WTC11 (cell line): ENCODE measurements at regions not wholly inside any gene's neighbourhood (a gene's known extent, or its start where the extent isn't known, plus 50 kb on each side); places are given as distances from the start of the nearest gene placed in this dataset.
"Not testable (repeated sequence)": the region's sequence is repeated elsewhere in the genome, so short reads cannot be mapped to it uniquely, and the experiment has no call there.

Experiments used
- ATAC-seq: fragments of 200-7000 bp; cut with Tn5 transposase; 2 replicates; pipeline ENCODE4 v1.10.0; 2021; ENCODE audit warnings: mild to moderate bottlenecking, moderate library complexity
- CTCF ChIA-PET: fragments of 300-600 bp; sonication (Branson Sonifier 250); formaldehyde crosslinking; loops from one replicate; lab custom pipeline; 2021; ENCODE audit warnings: antibody characterized with exemption; lab: Charles Lee
- POLR2A ChIA-PET: fragments of 350-600 bp; sonication (Branson Sonifier 250); formaldehyde crosslinking; loops from one replicate; lab custom pipeline; 2021; ENCODE audit warnings: antibody characterized with exemption; lab: Charles Lee
- DNase-seq: peaks from one replicate; pipeline ENCODE4 v3.0.0; 2021; ENCODE audit warnings: low spot score
- H3K27ac Mint-ChIP-seq: 2 replicates; pipeline ENCODE4 v1.8.0; 2021; ENCODE audit warnings: mixed read lengths
- H3K27me3 Mint-ChIP-seq: 2 replicates; pipeline ENCODE4 v1.8.0; 2021; ENCODE audit warnings: low read depth, mild to moderate bottlenecking, moderate library complexity, mixed read lengths
- H3K36me3 Mint-ChIP-seq: 2 replicates; pipeline ENCODE4 v1.8.0; 2021; ENCODE audit warnings: mixed read lengths
- H3K4me1 Mint-ChIP-seq: 2 replicates; pipeline ENCODE4 v1.8.0; 2022; ENCODE audit warnings: mixed read lengths
- H3K4me3 Mint-ChIP-seq: 2 replicates; pipeline ENCODE4 v1.8.0; 2021; ENCODE audit warnings: mild to moderate bottlenecking, moderate library complexity, mixed read lengths
- H3K9me3 Mint-ChIP-seq: 2 replicates; pipeline ENCODE4 v1.8.0; 2021; ENCODE audit warnings: mixed read lengths
- CREB1 ChIP-seq: sonication (generic); formaldehyde crosslinking; IDR thresholded peaks from 2 replicates; pipeline ENCODE4 v1.8.0; 2023; ENCODE audit warnings: mild to moderate bottlenecking, missing genetic modification reagents
- GRHL2 ChIP-seq: fragments of 250-450 bp; sonication (Bioruptor Pico); IDR thresholded peaks from 2 replicates; pipeline ENCODE4 v1.8.0; 2022; ENCODE audit warnings: mild to moderate bottlenecking, moderate library complexity; ENCODE audit not compliant: insufficient replicate concordance, severe bottlenecking
- HMGA2 ChIP-seq: fragments of 250-450 bp; sonication (Bioruptor Pico); IDR thresholded peaks from 2 replicates; pipeline ENCODE4 v1.4.0; 2021; ENCODE audit warnings: mild to moderate bottlenecking, moderate library complexity
- MXD4 ChIP-seq: fragments of 250-450 bp; sonication (Bioruptor Pico); IDR thresholded peaks from 2 replicates; pipeline ENCODE4 v1.8.0; 2021; ENCODE audit warnings: mild to moderate bottlenecking, moderate library complexity, borderline replicate concordance
- MYBL2 ChIP-seq: sonication (generic); formaldehyde crosslinking; IDR thresholded peaks from 2 replicates; pipeline ENCODE4 v1.8.1; 2023; ENCODE audit warnings: mild to moderate bottlenecking, moderate library complexity, missing genetic modification reagents
- RORB ChIP-seq: fragments of 250-450 bp; sonication (Bioruptor Pico); IDR thresholded peaks from 2 replicates; pipeline ENCODE4 v1.9.0; 2021; ENCODE audit warnings: mild to moderate bottlenecking
- ZNF138 ChIP-seq: sonication (generic); formaldehyde crosslinking; conservative IDR thresholded peaks from 2 replicates; pipeline ENCODE4 v1.8.1; 2022; ENCODE audit warnings: mild to moderate bottlenecking, moderate library complexity, missing genetic modification reagents
- ZNF416 ChIP-seq: fragments of 250-450 bp; sonication (Bioruptor Pico); IDR thresholded peaks from 2 replicates; pipeline ENCODE4 v1.9.0; 2021; ENCODE audit warnings: mild to moderate bottlenecking, inconsistent platforms
- TF ChIP-seq, protein P1 (sequence below): fragments of 250-450 bp; sonication (Bioruptor Pico); IDR thresholded peaks from 2 replicates; pipeline ENCODE4 v1.9.0; 2021; ENCODE audit warnings: mild to moderate bottlenecking
- TF ChIP-seq, protein P2 (sequence below): sonication (generic); formaldehyde crosslinking; IDR thresholded peaks from 2 replicates; pipeline ENCODE4 v1.8.0; 2022; ENCODE audit warnings: mild to moderate bottlenecking, missing genetic modification reagents
- TF ChIP-seq, protein P3 (sequence below): fragments of 250-450 bp; sonication (Bioruptor Pico); IDR thresholded peaks from 2 replicates; pipeline ENCODE4 v1.9.0; 2021; ENCODE audit warnings: moderate library complexity, mild to moderate bottlenecking, inconsistent platforms, borderline replicate concordance
- TF ChIP-seq, protein P4 (sequence below): sonication (generic); formaldehyde crosslinking; IDR thresholded peaks from 2 replicates; pipeline ENCODE4 v1.8.0; 2022; ENCODE audit warnings: mild to moderate bottlenecking, missing genetic modification reagents
- TF ChIP-seq, protein P5 (sequence below): sonication (generic); formaldehyde crosslinking; IDR thresholded peaks from 2 replicates; pipeline ENCODE4 v1.8.0; 2022; ENCODE audit warnings: missing genetic modification reagents
- TF ChIP-seq, protein P6 (sequence below): sonication (generic); formaldehyde crosslinking; IDR thresholded peaks from 2 replicates; pipeline ENCODE4 v1.8.1; 2023; ENCODE audit warnings: mild to moderate bottlenecking, missing genetic modification reagents, moderate library complexity

DNA sequence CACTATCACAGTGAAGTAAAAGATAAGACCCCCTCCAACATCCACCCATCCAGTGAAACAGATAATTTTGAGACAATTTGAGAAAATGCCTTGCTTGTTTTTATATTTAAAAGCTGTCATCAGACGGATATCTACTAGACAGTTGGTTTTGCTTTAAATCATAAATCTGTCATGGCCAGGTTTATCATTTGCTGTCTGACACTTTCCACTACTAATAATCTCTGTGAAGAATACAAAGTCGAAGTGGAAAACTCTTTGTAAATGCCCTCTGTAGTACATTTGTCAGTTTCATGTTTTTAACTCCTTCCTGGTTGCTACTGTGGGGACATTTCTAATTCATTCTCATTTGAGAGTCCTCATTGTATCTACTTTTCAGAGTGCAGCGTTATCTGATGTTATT, 1606.2 kb upstream of the PCDH7 start (continued):
- TF ChIP-seq, protein P1, sequence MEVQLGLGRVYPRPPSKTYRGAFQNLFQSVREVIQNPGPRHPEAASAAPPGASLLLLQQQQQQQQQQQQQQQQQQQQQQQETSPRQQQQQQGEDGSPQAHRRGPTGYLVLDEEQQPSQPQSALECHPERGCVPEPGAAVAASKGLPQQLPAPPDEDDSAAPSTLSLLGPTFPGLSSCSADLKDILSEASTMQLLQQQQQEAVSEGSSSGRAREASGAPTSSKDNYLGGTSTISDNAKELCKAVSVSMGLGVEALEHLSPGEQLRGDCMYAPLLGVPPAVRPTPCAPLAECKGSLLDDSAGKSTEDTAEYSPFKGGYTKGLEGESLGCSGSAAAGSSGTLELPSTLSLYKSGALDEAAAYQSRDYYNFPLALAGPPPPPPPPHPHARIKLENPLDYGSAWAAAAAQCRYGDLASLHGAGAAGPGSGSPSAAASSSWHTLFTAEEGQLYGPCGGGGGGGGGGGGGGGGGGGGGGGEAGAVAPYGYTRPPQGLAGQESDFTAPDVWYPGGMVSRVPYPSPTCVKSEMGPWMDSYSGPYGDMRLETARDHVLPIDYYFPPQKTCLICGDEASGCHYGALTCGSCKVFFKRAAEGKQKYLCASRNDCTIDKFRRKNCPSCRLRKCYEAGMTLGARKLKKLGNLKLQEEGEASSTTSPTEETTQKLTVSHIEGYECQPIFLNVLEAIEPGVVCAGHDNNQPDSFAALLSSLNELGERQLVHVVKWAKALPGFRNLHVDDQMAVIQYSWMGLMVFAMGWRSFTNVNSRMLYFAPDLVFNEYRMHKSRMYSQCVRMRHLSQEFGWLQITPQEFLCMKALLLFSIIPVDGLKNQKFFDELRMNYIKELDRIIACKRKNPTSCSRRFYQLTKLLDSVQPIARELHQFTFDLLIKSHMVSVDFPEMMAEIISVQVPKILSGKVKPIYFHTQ: no peak
- TF ChIP-seq RORB (CRISPR knock-in tag): no peak
- TF ChIP-seq, protein P2, sequence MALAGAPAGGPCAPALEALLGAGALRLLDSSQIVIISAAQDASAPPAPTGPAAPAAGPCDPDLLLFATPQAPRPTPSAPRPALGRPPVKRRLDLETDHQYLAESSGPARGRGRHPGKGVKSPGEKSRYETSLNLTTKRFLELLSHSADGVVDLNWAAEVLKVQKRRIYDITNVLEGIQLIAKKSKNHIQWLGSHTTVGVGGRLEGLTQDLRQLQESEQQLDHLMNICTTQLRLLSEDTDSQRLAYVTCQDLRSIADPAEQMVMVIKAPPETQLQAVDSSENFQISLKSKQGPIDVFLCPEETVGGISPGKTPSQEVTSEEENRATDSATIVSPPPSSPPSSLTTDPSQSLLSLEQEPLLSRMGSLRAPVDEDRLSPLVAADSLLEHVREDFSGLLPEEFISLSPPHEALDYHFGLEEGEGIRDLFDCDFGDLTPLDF (CRISPR knock-in tag): no peak
- TF ChIP-seq HMGA2: no peak
- TF ChIP-seq, protein P3, sequence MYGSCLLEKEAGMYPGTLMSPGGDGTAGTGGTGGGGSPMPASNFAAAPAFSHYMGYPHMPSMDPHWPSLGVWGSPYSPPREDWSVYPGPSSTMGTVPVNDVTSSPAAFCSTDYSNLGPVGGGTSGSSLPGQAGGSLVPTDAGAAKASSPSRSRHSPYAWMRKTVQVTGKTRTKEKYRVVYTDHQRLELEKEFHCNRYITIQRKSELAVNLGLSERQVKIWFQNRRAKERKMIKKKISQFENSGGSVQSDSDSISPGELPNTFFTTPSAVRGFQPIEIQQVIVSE: no peak
- no peak for TF ChIP-seq ZNF138 (CRISPR knock-in tag)
- TF ChIP-seq, protein P4, sequence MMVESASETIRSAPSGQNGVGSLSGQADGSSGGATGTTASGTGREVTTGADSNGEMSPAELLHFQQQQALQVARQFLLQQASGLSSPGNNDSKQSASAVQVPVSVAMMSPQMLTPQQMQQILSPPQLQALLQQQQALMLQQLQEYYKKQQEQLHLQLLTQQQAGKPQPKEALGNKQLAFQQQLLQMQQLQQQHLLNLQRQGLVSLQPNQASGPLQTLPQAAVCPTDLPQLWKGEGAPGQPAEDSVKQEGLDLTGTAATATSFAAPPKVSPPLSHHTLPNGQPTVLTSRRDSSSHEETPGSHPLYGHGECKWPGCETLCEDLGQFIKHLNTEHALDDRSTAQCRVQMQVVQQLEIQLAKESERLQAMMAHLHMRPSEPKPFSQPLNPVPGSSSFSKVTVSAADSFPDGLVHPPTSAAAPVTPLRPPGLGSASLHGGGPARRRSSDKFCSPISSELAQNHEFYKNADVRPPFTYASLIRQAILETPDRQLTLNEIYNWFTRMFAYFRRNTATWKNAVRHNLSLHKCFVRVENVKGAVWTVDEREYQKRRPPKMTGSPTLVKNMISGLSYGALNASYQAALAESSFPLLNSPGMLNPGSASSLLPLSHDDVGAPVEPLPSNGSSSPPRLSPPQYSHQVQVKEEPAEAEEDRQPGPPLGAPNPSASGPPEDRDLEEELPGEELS (CRISPR knock-in tag): no peak
- no peak for TF ChIP-seq GRHL2 (CRISPR knock-in tag)
- no peak for TF ChIP-seq ZNF416 (CRISPR knock-in tag)
- TF ChIP-seq MXD4 (CRISPR knock-in tag): no peak
- TF ChIP-seq CREB1: no peak
- TF ChIP-seq, protein P5, sequence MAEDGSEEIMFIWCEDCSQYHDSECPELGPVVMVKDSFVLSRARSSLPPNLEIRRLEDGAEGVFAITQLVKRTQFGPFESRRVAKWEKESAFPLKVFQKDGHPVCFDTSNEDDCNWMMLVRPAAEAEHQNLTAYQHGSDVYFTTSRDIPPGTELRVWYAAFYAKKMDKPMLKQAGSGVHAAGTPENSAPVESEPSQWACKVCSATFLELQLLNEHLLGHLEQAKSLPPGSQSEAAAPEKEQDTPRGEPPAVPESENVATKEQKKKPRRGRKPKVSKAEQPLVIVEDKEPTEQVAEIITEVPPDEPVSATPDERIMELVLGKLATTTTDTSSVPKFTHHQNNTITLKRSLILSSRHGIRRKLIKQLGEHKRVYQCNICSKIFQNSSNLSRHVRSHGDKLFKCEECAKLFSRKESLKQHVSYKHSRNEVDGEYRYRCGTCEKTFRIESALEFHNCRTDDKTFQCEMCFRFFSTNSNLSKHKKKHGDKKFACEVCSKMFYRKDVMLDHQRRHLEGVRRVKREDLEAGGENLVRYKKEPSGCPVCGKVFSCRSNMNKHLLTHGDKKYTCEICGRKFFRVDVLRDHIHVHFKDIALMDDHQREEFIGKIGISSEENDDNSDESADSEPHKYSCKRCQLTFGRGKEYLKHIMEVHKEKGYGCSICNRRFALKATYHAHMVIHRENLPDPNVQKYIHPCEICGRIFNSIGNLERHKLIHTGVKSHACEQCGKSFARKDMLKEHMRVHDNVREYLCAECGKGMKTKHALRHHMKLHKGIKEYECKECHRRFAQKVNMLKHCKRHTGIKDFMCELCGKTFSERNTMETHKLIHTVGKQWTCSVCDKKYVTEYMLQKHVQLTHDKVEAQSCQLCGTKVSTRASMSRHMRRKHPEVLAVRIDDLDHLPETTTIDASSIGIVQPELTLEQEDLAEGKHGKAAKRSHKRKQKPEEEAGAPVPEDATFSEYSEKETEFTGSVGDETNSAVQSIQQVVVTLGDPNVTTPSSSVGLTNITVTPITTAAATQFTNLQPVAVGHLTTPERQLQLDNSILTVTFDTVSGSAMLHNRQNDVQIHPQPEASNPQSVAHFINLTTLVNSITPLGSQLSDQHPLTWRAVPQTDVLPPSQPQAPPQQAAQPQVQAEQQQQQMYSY (CRISPR knock-in tag): no peak
- TF ChIP-seq MYBL2 (CRISPR knock-in tag): no peak
- TF ChIP-seq, protein P6, sequence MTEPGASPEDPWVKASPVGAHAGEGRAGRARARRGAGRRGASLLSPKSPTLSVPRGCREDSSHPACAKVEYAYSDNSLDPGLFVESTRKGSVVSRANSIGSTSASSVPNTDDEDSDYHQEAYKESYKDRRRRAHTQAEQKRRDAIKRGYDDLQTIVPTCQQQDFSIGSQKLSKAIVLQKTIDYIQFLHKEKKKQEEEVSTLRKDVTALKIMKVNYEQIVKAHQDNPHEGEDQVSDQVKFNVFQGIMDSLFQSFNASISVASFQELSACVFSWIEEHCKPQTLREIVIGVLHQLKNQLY (CRISPR knock-in tag): no peak

DNA sequence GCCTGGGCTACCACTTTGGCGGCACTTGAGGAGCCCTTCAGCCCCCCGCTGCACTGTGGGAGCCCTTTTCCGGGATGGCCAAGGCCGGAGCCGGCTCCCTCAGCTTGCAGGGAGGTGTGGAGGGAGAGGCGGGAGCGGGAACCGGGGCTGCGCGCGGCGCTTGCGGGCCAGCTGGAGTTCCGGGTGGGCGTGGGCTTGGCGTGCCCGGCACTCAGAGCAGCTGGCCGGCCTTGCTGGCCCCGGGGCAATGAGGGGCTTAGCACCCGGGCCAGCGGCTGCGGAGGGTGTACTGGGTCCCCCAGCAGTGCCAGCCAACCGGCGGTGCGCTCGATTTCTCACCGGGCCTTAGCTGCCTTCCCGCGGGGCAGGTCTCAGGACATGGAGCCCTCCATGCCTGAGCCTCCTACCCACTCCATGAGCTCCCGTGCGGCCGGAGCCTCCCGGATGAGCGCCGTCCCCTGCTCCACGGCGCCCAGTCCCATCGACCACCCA, 1602.9 kb upstream of the PCDH7 start:
- H3K36me3 Mint-ChIP-seq, H3K4me1 Mint-ChIP-seq, POLR2A ChIA-PET, H3K9me3 Mint-ChIP-seq, ATAC-seq, H3K4me3 Mint-ChIP-seq, DNase-seq, CTCF ChIA-PET, H3K27ac Mint-ChIP-seq, H3K27me3 Mint-ChIP-seq: not testable (repeated sequence)
